Prostate gland (tissue), 2 donors: ENCODE measurements at regions not wholly inside any gene's neighbourhood (a gene's known extent, or its start where the extent isn't known, plus 50 kb on each side); places are given as distances from the start of the nearest gene placed in this dataset.

Experiments used
- DNase-seq: peaks from one replicate; pipeline ENCODE4 v3.0.0-alpha.2; 2019; ENCODE audit warnings: low spot score
- H3K27ac ChIP-seq, 2 donors: fragments of 200-600 bp; sonication (generic); 2 replicates each; pipeline ENCODE4 v1.5.1; 2017 to 2019
- H3K27me3 ChIP-seq: fragments of 200-600 bp; sonication (generic); replicated peaks from 2 replicates; pipeline ENCODE4 v1.5.1; 2019; ENCODE audit not compliant: insufficient read depth
- H3K36me3 ChIP-seq, 2 donors: fragments of 200-600 bp; sonication (generic); 1 replicate in 1 of 2; 2 replicates in 1 of 2; pipeline versions ENCODE4 v1.5.1 to v1.8.1; 2017 to 2019
- H3K4me1 ChIP-seq: fragments of 200-600 bp; sonication (generic); replicated peaks from 2 replicates; pipeline ENCODE4 v1.5.1; 2019
- H3K4me3 ChIP-seq, 2 donors: fragments of 200-600 bp; sonication (generic); 2 replicates each; pipeline ENCODE4 v1.5.1; 2017 to 2019
- H3K9me3 ChIP-seq: fragments of 200-600 bp; sonication (generic); 2 replicates; pipeline ENCODE4 v1.5.1; 2017
- POLR2A ChIP-seq: fragments of 450-650 bp; IDR thresholded peaks from one replicate; pipeline ENCODE4 v1.6.1; 2016; ENCODE audit warnings: antibody characterized with exemption, mild to moderate bottlenecking
- POLR2AphosphoS5 ChIP-seq: sonication (generic); formaldehyde crosslinking; IDR thresholded peaks from one replicate; pipeline ENCODE4 v1.6.1; 2017; ENCODE audit warnings: antibody characterized with exemption
- WGBS: methylation state at CpG from one replicate; pipeline ENCODE4 v1.1.5; 2018; 5-methylcytosine and 5-hydroxymethylcytosine counted together
- intact Hi-C: fragments of 100-400 bp; cut with DNase I; formaldehyde crosslinking; loops from one replicate; pipeline ENCODE4 v1.14.2; 2022
- TF ChIP-seq, protein P1 (sequence below), 4 experiments: fragments of 200-600 bp in 2 of 4; fragments of 450-650 bp in 2 of 4; sonication (generic) in 2 of 4; IDR thresholded peaks; 1 replicate in 3 of 4; 2 replicates in 1 of 4; pipeline ENCODE4 v1.5.1; 2016 to 2019; ENCODE audit warnings: antibody characterized with exemption in 4 of 4, mild to moderate bottlenecking in 2 of 4, moderate library complexity in 2 of 4

DNA sequence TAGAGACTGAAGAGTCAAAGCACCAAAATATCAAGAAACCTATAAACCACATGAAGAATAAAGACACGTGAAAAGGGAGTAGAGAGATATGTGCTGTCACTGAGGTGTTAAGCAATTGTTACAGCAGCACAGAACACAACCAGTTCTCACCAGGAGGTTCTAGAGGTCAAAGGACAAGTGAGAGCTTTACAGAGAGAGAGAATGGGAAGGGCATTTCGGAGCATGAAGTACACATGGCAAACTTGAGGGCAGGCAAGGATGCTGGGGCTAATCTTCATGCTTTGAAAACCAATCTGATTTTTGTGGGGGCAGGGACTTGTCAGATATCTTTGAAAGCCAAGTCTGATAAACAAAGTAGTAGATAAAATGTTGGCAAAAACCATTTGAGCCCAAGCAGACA lies 142.3 kb upstream of the NRSN1 start:
- 57% methylated on average over 2 of the region's 2 CpGs for WGBS
- H3K36me3 ChIP-seq = no peaks in the 10 kb centered on the region

DNA sequence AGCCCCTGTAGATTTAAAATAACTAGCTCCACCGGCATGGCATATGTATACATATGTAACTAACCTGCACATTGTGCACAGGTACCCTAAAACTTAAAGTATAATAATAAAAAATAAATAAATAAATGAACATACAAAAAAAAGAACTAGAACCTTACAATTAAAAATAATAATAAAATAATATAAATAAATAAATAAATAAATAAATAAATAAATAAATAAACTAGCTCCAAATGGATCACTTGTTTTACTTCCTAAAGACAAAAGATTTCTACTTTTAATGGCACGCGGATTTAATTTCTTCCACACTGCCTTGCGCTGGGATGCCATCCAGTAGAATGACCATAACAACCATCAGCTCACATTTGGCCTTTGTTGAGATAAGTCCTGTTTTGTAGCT lies 141.0 kb upstream of the NRSN1 start:
- H3K36me3 ChIP-seq = no peaks in the 10 kb centered on the region
- WGBS = 96% methylated on average over 4 of the region's 4 CpGs
- H3K4me1 ChIP-seq = no peaks in the 10 kb centered on the region
- DNase-seq = no peak
- H3K27me3 ChIP-seq = no peaks in the 10 kb centered on the region
- TF ChIP-seq, protein P1, sequence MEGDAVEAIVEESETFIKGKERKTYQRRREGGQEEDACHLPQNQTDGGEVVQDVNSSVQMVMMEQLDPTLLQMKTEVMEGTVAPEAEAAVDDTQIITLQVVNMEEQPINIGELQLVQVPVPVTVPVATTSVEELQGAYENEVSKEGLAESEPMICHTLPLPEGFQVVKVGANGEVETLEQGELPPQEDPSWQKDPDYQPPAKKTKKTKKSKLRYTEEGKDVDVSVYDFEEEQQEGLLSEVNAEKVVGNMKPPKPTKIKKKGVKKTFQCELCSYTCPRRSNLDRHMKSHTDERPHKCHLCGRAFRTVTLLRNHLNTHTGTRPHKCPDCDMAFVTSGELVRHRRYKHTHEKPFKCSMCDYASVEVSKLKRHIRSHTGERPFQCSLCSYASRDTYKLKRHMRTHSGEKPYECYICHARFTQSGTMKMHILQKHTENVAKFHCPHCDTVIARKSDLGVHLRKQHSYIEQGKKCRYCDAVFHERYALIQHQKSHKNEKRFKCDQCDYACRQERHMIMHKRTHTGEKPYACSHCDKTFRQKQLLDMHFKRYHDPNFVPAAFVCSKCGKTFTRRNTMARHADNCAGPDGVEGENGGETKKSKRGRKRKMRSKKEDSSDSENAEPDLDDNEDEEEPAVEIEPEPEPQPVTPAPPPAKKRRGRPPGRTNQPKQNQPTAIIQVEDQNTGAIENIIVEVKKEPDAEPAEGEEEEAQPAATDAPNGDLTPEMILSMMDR (IDR thresholded peaks at IDR 0.05) = no peak
- TF ChIP-seq POLR2A (no peak), POLR2AphosphoS5 (no peak)
- H3K4me3 ChIP-seq = no peak overlapping the region
- intact Hi-C loops = no loop called here
- no peaks in the 10 kb centered on the region for H3K9me3 ChIP-seq
- H3K27ac ChIP-seq = no peak overlapping the region

More for the DNA sequence above, 142.3 kb upstream of the NRSN1 start:
- Histone ChIP-seq H3K9me3 (no peaks in the 10 kb centered on the region), H3K4me3 (no peak overlapping the region), H3K4me1 (no peaks in the 10 kb centered on the region), H3K27ac (no peak overlapping the region), H3K27me3 (no peaks in the 10 kb centered on the region)
- DNase-seq = no peak
- TF ChIP-seq, protein P1 (IDR thresholded peaks at IDR 0.05) = no peak
- TF ChIP-seq POLR2A (no peak), POLR2AphosphoS5 (no peak)
- intact Hi-C loops = no loop called here

DNA sequence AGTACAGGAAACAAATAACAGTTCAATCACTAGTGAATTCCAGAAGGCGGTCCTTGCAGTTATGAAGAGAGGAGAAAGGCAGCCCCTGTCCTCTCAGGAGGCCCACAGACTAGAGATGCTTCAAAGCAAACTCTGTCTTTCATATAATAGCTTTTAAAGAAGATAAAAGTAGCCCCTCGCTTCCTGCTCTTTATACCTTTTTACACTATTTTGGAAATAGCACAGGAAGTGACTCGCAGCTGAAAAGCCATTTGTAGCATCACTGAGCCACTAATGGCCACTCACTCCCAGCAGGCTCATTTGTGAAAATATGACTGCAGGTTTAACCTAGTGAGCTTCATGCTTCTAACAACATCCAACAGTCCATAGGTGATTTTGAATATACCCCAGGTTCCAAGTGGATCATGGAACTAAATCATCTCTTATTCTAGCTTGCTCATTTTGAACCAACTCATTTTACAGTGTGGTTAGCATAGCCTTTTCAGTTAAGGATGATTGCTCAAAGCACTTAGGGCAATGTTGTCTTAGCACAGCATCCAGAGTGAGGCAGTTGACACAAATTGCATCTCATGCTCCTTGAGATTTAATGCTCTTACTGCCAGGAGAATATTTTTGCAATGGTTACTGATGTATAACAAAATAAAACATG lies 136.0 kb upstream of the NRSN1 start:
- WGBS = 79% methylated on average over 3 of the region's 3 CpGs
- intact Hi-C loops = no loop called here

DNA sequence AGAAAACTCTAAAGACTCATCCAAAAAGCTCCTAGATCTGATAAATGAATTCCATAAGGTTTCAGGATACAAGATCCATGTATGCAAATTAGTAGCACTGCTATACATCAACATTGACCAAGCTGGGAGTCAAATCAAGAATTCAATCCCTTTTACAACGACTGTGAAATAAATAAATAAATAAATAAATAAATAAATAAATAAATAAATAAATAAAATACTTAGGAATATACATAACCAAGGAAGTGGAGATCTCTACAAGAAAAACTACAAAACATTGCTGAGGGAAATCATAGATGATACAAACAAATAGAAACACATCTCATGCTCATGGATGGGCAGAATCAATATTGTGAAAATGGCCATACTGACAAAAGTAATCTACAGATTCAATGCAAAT lies 132.0 kb upstream of the NRSN1 start:
- TF ChIP-seq POLR2A = no peak
- TF ChIP-seq, protein P1 (IDR thresholded peaks at IDR 0.05) = no peak
- TF ChIP-seq POLR2AphosphoS5 = no peak
- DNase-seq = no peak
- no peaks in the 10 kb centered on the region for H3K9me3 ChIP-seq
- H3K4me1 ChIP-seq = no peaks in the 10 kb centered on the region
- no peaks in the 10 kb centered on the region for H3K36me3 ChIP-seq
- intact Hi-C loops = no loop called here
- H3K27ac ChIP-seq = no peak overlapping the region
- no peaks in the 10 kb centered on the region for H3K27me3 ChIP-seq
- WGBS = 96% methylated on average over 1 of the region's 1 CpG
- no peak overlapping the region for H3K4me3 ChIP-seq

More for the DNA sequence above, 136.0 kb upstream of the NRSN1 start:
- H3K27me3 ChIP-seq = no peaks in the 10 kb centered on the region
- H3K4me1 ChIP-seq = no peaks in the 10 kb centered on the region
- H3K27ac ChIP-seq = no peak overlapping the region
- H3K9me3 ChIP-seq = no peaks in the 10 kb centered on the region
- no peaks in the 10 kb centered on the region for H3K36me3 ChIP-seq
- no peak overlapping the region for H3K4me3 ChIP-seq
- no peak for DNase-seq
- TF ChIP-seq POLR2AphosphoS5 (no peak), POLR2A (no peak)
- TF ChIP-seq, protein P1 (IDR thresholded peaks at IDR 0.05) = no peak

DNA sequence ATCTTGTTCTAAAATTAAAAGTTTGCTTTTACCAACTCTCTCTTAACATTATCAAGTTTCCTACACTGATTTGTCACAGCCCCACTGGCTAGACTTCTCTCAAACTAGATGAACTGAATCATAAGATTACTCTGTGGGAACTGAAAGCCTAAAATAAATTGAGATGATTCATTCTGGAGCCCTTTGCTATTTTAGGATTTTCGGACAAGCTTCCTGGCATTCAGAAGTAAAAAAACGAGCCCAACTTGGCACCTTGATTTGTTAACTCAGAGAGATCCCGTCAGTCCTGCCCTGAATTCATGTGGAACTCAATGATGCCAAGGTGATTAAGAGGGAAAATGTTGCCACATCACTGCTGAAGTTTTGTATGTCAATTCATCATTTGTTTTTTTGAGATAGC lies 122.0 kb upstream of the NRSN1 start:
- intact Hi-C loops = no loop called here
- Histone ChIP-seq H3K36me3 (no peaks in the 10 kb centered on the region), H3K4me3 (no peak overlapping the region), H3K27me3 (no peaks in the 10 kb centered on the region), H3K27ac (no peak overlapping the region), H3K9me3 (no peaks in the 10 kb centered on the region), H3K4me1 (no peaks in the 10 kb centered on the region)
- TF ChIP-seq, protein P1 (IDR thresholded peaks at IDR 0.05) = no peak
- TF ChIP-seq POLR2A (no peak), POLR2AphosphoS5 (no peak)
- 15% methylated on average over 3 of the region's 3 CpGs for WGBS
- no peak for DNase-seq
